H54 (cell line): ENCODE measurements at regions not wholly inside any gene's neighbourhood (a gene's known extent, or its start where the extent isn't known, plus 50 kb on each side); places are given as distances from the start of the nearest gene placed in this dataset.
"Not testable (repeated sequence)": the region's sequence is repeated elsewhere in the genome, so short reads cannot be mapped to it uniquely, and the experiment has no call there.

Source experiments
- DNase-seq: peaks from one replicate; pipeline ENCODE4 v3.0.0; 2011; ENCODE audit warnings: low spot score, mixed read lengths; ENCODE audit not compliant: insufficient read length
- FAIRE-seq: peaks from 3 replicates; lab custom pipeline; 2011; peaks lifted over from hg19 to GRCh38; lab: Jason Lieb, UNC
- POLR2A ChIP-seq: IDR thresholded peaks from 2 replicates; pipeline ENCODE4 v1.6.1; 2011; ENCODE audit warnings: low read depth, mild to moderate bottlenecking, low read length

DNA sequence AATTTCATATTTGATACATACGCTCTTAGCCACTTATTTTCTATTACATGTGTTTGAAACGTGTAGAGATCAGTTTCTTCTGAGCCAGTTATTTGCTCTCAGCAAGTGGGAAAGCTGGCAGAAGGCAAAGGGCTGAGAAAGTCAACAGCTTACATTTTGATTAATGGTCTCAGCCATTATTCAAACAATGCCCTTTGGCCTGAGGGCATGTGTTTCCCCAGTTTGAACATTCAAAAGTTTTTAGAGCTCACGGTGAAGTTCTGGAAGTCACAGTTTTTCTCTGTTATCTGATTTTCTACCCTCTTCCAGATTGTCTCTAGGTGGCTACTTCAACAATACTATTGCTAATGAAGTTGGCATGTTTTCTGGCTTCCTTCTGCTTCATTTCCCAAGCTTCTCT is 591.8 kb upstream of the CPEB2 start:
- TF ChIP-seq POLR2A = no peak
- DNase-seq (no peak), FAIRE-seq (no peak)

DNA sequence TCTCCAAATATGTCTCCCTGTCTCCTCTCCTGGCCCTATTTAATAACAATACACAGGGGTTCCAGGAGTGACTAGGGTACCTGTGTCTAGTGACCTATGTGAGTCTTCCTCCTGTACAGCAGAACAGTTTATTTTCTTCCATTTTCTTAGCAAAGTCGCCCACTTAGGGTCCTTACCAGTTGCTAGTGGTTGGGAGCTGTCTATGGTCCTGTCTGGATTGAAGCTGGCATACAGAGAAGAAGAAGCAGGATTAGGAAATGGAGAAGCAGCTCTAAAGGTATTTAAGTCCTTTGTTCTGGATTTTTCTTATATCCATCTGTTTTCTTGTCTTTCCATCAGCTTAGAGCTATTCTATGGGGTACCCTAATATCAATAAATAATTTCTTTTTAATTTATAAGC is 587.1 kb upstream of the CPEB2 start:
- FAIRE-seq = no peak
- DNase-seq = no peak
- TF ChIP-seq POLR2A = no peak

DNA sequence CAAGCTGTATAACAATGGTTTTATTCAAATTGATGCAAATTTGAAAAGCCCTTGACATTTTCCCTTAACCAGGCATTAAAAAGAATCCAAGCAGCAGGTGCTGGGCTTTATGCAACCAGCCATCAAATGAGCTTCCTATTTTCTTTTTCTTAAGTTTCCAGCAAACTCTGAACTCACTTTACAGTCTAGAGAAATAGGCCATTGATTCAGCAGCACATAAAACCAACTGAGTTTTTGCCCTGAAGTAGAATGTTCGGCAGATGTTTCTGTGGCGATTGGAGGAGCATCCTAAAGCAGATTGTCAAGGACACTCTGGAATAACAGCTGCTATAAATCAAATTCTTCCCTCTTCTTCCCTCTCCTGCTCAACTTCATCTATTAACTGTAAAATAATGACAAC is 582.8 kb upstream of the CPEB2 start:
- DNase-seq = no peak
- no peak for TF ChIP-seq POLR2A
- FAIRE-seq = no peak

DNA sequence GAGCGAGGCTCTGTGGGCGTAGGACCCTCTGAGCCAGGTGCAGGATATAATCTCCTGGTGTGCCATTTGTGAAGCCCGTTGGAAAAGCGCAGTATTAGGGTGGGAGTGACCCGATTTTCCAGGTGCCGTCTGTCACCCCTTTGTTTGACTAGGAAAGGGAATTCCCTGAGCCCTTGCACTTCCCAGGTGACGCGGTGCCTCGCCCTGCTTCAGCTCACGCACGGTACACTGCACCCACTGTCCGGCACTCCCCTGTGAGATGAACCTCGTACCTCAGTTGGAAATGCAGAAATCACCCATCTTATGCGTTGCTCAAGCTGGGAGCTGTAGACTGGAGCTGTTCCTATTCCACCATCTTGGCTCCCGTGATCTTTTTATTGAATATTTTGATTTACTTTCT is 576.0 kb upstream of the CPEB2 start:
- not testable (repeated sequence) for FAIRE-seq, DNase-seq

DNA sequence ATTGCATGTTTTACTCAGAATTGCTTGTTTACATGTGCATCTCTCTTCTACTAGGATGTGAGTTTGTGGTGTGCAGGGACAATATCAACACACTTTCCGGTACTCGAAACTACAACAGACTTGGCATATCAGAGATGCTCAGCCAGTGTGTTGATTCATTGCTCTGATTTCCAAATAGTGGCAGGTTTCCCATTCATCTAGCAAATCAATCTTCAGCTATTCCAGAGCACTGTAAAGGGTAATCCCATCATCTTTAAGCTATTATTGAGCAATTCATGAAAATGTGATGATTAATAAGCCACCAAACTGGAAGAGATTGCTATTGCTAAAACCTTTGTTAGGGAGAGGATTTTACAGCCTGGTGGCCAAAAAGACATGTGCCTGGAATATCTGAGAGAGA is 574.2 kb upstream of the CPEB2 start:
- DNase-seq (no peak), FAIRE-seq (no peak)
- no peak for TF ChIP-seq POLR2A

DNA sequence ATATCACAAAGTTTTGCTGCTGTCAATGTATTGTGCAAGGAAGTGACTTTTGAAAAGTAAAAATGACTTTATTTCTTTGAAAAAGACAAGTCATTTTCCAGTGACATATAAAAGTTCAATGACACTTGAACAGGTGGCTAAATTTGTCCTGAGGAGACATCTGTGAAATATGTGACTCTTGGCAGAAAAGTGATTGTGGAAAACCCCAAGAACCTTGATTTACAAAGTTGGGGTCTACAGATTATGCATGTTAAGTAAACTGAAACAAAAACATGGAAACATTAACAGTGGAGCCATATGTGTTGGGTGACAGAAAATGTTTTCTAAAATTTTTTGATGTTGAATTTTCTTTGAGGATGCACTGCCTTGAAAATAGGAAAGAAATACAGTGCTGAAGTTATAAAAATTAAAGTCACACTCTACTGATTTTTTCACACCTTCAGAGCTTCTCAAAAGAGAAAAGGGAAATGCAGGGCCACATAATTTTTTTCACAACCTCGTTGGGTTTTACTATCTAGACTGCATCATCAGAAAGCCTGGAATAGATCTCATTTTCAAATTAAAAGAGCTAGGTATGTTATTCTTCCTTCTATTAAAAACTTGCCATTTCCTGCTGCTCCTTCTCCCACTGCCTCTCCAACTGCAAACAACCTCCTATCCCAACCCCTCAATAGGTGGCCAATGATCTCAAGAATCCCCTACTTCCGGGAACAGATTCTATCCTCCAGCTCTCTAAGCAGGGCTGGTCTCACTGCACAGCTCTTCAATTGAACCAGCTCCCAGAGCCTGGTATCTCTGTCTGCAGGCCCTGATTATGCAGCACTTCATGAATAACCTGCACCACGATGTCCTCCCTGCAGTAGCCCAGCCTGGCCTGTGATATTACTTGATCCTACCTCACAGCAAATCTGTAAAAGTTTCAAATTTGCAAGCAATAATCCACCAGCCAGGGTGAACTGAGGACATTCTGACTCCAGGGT is 570.8 kb upstream of the CPEB2 start:
- no peak for TF ChIP-seq POLR2A
- FAIRE-seq (no peak), DNase-seq (no peak)

DNA sequence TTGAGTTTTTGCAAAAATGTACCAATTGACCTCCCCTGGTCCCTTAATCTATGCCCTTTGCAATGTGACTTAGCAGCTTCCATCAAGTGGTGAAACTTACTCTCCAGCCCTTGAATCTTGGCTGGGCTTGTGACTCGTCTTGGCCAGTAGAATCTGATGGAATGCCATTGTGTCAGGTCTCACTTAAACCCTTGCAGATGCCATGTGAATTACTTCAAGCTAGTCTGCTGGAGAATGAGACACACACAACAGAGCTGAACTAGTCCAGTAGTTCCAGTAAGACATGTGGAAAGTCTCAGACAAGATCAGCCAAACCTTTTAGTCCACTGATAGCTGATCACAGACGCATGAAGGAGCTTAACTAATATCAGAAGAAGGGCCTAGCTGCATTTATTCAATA is 567.8 kb upstream of the CPEB2 start:
- FAIRE-seq (no peak), DNase-seq (no peak)
- TF ChIP-seq POLR2A = no peak

DNA sequence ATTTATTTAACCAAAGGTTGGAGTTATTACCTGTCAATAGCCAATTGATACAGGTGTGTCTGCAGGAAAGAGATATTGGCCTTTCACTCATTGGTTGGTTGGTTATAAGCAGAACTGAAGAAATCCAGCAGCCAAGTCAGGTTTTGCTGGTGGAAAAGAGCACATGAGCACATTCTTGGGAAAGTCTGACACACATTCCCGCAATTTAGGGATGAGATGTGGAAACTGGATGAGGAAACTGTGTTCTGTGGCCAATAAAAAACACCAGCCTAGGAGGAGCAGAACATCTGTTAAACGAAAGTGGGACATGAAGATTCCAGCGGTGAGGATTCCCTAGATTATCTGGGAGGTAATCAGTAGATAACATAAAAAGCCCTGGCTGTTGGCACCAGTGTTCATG is 567.4 kb upstream of the CPEB2 start:
- DNase-seq = no peak
- no peak for FAIRE-seq
- TF ChIP-seq POLR2A = no peak

DNA sequence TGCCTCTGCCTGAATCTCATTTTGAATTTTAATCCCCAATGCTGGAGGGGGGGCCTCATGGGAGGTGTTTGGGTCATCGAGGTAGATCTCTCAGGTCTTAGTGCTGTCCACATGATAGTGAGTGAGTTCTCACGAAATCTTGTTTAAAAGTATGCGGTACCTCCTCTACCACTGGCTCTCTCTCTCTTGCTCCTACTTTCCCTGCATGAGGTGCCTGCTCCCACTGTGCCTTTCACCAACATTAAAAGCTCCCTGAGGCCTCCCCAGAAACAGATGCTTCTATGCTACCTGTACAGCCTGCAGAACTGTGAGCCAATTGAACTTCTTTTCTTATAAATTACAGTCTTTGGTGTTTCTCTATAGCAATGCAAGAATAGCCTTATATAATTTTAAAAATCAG is 560.7 kb upstream of the CPEB2 start:
- TF ChIP-seq POLR2A = no peak
- DNase-seq = no peak
- FAIRE-seq = no peak

DNA sequence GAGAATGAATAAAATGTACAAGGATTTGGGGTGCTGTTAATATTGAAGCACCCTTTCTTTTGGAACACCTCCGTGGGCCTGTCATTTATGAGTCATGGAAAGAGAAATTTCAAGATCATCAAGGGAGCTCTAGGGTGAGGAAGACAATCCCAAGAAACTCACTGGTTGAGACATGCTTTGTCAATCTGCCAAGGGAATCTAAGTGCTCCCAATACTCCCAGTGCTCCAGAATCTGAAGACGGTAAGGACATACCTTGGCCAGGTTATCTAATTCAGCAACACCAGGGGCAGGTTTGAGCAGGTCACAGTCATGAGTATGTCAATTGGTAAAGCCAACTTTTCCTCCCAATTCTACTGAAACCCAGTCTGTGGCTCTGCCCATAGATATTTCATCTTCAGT is 556.4 kb upstream of the CPEB2 start:
- TF ChIP-seq POLR2A = no peak
- FAIRE-seq (no peak), DNase-seq (no peak)

DNA sequence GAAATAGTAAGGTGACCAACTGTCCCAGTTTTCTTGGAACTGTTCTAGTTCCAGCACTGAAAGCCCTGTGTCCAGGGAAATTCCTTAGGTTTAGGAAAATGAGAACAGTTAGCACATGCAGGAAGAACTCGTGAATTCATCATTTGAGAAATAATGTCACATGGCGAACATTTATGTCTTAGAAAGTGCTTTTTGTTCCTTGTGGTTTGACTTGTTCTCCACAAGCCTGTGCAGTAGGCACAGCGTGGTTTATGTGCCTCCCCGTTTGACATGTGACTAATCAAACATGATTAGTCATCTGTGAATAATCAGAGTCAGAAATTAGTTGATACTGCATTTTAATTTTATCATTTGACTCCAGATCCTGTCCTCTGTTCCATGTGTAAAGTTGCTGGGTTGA is 556.0 kb upstream of the CPEB2 start:
- TF ChIP-seq POLR2A = no peak
- DNase-seq (no peak), FAIRE-seq (no peak)

DNA sequence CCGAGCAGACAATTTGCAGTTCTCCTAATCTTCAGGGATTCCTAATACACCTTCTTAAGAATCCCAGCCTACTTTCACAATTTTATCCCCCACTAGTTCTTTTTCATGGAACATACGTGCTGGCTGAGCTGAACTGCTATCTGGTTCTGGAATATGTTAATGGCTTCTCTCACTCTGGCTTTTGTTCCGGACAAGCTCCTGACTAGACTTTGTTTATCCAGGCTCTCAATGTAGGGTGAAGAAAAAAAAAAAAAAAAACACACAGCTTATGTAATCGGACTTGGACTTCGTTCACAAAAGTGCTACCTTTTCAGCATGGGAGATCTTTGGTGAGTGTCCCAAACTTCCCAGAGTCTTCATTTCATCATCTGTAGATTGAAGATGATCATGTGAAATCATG is 555.4 kb upstream of the CPEB2 start:
- FAIRE-seq = no peak

DNA sequence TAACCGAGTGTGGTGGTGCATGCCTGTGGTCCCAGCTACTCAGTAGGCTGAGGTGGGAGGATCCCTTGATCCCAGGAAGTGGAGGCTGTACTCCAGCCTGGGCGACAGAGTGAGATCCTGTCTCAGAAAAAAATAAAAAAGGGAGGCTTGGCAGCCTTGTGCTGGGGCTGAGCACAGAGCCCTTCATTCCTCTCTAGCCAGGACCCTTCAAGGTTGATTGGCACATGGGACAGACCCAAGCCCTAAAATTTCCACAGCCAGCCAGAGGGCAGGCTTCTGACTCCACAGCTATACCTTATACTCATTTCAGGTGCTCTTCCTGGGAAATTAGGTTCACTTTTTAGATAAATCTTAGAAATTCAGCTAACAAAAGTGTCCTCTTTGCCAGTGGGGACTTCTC is 553.0 kb upstream of the CPEB2 start:
- DNase-seq (no peak), FAIRE-seq (no peak)
- no peak for TF ChIP-seq POLR2A

More for the DNA sequence above, 555.4 kb upstream of the CPEB2 start:
- TF ChIP-seq POLR2A = no peak
- DNase-seq = no peak

DNA sequence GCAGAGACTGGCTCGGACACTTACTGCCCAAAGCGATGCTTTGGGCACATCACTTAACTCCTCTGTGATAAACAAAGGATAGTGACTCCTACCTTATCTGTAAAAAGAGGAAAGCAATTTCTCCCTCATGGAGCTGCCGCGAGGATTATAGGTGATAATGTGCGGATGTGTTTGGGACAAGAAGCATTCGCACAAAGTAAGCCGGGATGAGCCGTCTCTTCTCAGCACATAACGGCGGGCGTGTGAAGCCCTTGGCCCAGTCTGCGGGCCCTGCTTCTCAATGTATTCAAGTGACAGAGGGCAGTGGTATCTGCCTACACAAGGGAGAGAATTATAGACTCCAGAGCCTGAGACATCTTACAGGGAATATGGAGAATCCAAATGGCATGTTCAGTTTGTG is 550.3 kb upstream of the CPEB2 start:
- DNase-seq (no peak), FAIRE-seq (no peak)
- TF ChIP-seq POLR2A = no peak

DNA sequence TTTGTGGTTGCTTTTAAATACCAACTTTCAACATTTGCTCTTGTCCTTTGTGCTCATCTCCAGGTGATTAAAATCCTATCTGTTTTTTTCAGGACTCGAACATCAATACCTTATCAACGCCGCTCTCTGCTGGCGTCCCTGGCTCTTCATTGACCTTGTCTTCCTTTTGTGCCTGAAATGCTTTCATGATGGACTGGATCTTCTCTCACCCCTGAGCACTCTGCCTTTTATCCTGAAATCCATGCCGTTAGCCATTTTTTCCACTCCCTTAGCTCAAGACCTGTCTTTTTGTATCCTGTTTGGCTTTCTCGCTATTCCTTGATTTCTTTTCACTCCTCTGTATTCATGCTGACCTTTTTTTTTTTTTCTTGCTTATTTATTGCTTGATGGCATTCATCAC is 549.5 kb upstream of the CPEB2 start:
- FAIRE-seq (no peak), DNase-seq (no peak)
- TF ChIP-seq POLR2A = no peak

DNA sequence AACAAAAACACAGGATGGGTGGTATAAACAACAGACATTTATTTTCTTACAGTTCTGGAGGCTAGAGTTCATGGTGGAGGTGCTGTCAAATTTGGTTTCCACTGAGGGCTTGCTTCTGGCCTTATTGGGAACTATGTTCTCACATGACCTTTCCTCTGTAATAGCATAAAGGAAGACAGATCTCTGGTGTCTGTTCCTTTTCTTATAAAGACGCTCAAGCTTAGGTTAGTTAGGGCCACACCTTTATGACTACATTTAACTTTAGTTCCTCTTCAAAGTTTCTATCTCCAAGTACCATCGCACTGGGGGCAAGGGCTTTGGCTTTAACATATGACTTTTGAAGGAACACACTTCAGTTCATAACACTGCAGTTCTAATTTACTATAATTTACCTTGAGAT is 543.8 kb upstream of the CPEB2 start:
- TF ChIP-seq POLR2A = no peak
- FAIRE-seq = no peak
- no peak for DNase-seq
